Inferior parietal cortex (tissue), 1 donor: ENCODE measurements at regions not wholly inside any gene's neighbourhood (a gene's known extent, or its start where the extent isn't known, plus 50 kb on each side); places are given as distances from the start of the nearest gene placed in this dataset.

Experiments
- DNase-seq: peaks from one replicate; pipeline ENCODE4 v3.0.0-alpha.2; 2016; ENCODE audit errors: extremely low spot score

DNA sequence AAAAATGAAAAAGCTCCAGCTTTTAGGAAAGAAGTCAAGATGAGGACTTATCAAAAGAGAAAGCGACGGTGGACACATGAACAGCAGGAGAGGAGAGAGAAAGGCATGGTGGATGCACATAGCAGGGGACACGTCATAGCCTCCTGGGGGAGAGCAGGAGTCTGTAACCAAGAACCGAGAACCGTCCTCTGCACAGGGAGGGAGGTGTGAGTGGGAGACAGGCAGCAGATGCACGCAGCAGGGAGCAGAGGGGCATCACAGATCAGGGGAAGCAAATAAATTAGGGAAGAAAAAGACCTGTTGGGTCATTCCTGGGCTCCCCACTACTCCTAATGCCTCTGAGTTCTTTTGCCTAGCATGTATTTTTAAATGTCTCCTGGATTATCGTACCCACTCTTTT, 138.1 kb upstream of the RMST start:
- DNase-seq = no peak

DNA sequence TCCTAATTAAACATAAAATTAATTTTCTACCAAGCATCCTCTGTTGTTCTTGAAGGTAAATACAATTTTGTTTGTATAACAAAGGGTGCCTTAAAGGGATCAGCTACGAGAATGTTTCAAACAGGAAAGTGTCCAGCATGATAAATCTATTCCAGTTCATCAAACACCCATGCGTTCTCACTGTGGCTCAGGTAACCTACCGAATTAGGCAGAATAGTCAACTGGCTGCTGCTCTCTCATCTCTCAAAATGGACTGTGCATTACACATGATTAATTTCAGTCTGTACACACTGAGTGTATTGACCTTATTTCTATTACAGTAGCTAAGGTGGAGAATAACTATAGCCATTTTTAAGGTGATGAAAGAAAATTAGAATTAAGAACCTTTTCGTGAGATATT, 127.5 kb upstream of the RMST start:
- DNase-seq = no peak

DNA sequence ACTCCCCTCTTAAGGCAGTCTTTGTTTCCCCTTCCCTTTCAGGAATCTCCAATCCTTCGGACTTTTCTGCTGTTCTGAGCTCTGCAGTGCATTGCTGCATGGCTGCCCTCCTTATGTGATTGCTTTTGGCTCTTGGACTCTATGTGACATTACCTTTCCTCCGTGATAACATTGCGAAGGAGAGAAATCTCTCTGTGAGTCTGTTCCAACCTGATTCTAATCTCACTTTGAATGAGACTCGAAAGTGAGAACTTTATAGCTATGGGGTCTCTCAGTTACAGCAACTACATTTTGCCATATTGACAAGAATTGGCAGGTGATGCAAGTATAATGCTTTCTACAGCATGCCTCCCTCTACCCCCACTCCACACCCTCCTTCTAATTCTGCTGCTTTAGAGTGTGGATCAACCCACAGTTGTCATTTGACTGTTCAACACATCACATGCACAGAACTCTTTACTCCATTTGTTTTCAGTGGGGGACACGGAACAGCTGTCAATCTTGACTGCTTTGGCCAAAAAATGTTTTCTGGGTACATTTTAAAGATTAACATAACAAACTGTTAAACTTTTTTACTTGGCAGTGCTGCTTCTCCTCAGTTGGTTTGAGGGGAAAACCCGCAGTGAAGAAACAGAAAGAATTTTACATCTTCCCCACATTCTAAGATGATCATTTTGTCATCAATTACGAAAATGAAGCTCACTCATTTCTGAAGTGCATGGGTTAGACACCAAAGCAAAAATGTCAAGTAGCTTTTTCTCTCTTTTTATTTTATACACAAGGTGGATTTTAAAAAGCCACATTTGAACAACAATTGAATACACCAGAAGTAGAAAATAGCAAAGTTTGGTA, 125.5 kb upstream of the RMST start:
- DNase-seq = no peak

DNA sequence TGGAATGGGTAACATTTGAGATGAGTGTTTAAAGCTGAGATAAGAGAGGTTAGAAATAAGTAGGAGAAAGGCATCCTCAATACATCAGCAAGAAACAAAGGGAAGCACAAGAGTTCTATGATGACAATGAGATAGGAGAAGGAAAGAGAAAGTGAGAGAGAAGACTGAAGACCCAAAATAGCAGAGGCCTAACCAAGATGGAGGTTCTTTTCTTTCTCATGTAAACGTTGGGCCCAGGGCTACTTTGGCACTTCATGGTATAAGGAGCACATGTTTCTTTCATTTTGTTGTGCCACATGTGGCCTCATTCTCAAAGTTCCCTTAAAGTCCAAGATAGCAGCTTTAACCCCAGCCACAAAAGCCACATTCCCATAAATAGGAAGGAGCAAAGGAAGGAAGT, 120.5 kb upstream of the RMST start:
- DNase-seq = no peak

DNA sequence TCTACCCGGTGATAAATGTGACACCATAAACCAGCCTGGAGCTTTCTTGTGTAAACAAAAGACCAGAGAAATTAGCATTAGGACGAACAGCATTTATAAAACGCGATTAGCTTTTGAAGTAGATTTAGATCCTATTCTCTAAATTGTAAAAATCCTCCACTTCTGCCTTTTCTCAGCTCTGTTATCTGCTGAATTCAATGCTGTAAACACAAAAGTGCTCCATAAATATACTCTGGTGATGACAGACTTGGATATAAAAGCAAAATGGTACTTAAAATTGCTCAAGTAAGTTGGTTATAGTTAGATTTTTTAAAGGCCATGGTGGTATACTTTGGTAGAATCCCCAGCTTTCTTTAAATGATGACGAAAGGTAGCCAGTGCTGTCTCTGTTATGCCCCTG, 114.6 kb upstream of the RMST start:
- DNase-seq = no peak

DNA sequence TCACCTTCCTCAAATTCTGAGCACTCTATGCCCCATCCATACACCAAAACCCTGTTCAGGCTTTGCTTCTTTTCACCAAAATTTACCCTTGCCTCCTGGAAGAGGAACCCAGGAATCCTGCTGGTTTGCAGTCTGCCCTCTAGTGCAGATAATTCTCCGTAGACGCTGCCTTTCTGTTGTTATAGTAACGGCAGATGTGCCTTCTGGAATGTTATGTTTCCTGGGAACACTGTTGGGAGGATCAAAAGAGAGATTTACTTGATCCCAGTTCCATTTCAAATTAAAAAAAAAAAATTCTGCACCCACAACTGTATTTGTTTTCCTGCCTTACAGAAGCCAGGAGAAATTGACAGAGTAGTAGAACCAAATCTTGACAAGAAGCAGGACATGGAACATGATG, 104.2 kb upstream of the RMST start:
- no peak for DNase-seq

DNA sequence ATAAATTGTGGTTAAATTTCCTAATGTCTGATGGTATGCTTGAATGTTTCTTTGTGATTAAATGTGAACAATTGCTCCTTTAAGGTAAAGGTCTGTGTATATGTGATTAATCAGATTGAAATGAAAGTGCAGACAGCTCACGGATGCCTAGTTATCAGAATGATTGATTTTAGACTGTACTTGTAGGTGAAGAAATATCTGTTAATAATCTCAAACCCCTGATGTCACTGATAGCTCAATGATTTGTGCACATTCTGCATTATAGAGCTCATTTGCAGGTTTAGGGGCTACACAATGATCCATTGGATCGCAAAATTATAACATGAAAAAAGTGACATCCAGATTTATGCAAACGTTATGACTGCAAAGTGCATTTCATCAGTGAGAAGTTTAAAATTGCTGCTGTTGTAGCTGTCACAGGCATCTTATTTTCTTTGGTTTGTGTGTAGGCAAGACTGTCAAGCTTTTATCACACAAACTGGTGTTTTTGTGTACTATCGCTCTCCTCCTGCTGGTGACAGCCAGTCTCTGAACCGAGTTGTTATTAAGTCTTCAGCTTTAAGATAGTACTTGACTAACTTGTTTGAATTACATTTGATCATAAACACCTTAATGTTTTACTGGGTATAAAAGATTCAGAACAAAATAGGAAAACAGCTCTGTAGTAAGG, 103.4 kb upstream of the RMST start:
- DNase-seq = no peak

DNA sequence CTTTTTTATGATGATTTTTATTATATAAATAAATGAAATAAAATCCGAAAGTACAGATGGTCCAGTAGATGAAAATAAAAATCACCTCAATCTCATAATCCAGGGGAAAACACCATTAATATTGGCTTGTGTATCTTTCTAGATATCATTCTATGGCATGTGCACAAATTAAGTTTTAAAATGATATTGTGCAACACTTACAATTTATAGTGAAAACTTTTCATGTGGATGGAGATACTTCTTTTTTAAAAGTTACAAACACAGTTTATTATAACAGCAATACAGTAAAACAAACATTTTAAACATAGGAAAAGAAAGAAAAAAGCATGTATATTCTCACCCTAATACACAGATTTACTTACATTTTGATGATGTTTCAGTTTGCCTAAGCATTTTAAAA, 98.9 kb upstream of the RMST start:
- DNase-seq = no peak

DNA sequence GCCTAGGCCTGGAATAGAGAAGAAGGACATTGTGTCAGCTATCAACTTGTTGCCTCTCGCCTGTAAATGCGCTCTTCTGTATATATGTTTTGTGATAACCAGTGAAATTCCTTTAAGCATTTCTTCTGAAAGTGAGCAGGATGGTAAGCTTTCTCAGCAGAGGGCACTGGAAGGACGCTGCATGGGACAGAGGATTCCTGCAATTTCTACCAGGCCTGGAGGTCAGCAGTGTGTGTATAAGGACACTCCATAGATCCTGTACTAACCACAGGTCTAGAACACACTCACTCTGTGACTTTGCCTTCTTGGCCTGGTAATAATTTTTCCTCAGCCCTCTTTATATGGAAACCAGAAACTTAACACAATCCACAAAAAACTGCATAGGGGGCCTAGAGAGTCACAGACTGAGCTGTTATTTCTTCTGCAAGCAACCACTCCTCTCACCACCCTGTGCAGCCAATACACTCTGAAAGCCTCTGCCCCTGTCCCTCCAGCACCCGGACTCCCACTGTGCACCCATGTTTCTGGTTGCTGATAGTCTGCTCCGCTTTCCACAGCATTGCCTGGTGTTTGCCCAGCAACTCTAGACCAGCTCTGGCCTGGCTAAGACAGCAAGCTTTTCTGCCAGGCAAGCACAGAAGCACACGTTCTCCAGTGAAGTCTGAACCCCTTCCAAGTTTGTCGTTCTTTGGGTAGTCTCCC, 94.0 kb upstream of the RMST start:
- DNase-seq = no peak

DNA sequence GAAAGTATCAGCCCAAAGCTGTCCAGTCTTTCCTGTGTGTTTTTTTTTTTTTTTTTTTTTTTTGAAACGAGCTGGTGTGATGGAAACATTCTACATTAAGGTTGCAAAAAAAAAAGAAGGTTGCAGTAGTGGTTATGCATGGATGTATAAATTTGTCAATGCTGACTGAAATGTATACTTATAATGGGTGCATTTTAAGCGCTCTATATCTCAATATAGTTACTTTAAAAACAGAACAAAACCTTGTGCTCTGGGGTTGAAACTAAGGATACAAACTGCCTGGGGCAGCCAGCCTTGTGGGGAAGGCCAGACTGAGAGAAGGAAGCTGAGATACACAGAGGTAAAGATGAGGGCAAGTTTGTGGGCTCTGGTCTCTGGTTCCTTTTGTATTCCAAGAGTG, 87.3 kb upstream of the RMST start:
- DNase-seq = no peak

DNA sequence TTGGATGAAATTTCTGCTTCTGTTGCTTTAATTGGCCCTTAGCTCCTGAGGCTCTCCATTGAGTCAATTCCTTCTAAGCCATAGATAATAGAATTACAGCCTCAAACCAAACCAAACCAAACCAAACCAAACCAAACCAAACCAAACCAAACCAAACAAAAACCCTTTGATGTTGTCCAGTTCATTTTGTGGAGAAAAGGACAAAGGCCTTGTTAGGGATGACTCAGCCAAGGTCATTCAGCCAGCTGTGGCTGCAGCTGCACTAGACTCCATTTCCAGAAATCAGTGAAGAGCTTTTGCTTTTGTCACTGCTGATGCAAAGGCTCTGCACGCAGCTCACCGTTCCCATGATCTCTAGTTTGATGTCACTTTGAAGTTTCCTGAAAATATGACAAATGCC, 82.2 kb upstream of the RMST start:
- no peak for DNase-seq

DNA sequence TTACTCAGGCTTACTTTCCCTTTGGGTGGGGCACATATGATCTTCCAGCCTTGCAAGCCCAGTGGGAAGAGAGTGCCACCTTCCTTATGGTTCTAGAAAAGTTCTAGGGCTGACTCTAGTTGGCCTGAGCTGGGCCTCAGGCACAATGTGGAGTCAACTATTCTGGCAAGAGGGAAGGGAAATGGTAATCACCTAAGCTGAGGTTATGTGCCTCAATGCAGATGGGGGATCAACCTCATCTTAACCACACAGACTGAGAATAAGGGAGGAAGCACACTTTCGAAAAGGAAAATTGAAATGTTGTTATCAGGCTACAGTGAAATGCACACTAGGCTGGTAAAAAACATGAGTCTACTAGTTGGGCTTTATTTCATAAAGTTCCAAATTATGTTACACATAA, 77.5 kb upstream of the RMST start:
- no peak for DNase-seq

DNA sequence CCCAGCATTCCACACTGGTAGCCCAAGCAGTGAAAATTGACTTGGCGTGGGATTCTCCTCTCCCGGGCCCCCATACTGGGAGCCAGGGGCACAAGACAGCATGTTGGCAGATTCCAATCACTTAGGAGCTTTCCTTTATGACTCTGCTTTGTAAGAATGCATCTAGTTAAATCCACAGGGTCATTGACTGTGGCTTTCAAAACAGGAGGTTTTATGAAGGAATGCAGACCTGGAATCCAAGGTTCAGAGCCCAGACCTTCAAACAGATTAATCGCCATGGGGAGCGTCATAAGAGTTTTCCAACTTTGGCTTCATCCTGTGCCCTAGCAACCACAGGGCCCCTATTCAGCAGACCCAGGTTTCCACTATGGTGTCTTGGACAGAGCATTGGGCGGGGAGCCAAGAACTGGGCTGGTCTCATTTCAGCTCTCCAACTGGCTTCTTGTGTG, 76.4 kb upstream of the RMST start:
- DNase-seq = no peak

DNA sequence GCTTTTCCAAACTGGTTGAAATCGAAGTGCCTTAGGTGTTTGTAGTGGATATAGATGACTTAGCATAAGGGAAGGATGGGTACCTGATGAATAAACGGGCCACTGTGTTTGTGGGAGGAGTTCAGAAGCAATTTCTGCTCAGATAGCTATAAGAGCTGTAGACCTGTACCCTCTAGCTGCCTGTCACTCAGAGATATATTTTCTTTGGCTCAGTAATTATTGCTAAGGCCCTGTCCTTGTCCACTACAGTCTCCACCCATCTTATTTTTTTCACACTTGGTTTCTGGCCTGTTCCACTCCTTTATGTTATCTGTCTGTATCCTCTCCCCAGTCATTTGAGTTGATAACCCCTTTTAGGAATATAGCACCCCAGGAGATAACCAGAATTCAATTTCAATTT, 74.8 kb upstream of the RMST start:
- no peak for DNase-seq

DNA sequence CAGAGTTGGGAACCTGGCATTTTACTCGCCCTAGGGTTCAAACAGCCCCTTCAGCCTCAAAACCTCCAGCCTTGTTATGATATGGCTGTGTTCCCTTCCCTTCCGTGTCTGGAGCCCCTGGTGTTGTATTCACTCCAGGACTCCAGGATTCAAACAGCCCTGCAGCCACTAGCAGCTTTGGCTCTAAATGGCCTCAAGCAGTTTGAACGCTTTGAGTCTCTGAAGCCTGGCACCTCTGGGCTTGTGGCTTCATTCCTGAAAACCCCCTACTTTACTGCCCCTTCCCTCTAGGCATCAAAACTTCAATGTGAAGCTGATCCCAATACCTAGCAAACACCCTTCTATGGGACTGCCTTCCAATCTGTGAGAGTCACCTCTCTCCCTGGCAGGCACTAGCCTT, 67.9 kb upstream of the RMST start:
- DNase-seq = no peak

DNA sequence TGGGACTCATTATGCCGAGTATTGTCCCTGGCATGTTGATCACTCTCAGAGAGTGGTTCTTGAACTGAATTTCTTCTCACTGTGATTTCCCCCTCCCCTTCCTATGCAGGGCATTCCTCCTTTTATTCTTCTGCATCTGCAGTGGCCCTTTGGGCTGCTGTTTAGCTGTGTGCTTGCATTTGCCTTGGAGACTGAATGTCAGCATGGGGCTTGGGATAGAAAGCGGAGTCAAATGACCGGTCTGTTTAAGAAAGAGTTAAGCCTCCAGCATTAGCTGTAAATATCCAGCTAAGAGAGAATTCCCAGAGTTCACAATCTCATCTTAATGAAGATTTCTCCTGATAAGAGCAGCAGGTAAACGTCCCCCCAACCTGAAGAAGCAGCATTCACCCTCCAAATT, 65.6 kb upstream of the RMST start:
- no peak for DNase-seq

DNA sequence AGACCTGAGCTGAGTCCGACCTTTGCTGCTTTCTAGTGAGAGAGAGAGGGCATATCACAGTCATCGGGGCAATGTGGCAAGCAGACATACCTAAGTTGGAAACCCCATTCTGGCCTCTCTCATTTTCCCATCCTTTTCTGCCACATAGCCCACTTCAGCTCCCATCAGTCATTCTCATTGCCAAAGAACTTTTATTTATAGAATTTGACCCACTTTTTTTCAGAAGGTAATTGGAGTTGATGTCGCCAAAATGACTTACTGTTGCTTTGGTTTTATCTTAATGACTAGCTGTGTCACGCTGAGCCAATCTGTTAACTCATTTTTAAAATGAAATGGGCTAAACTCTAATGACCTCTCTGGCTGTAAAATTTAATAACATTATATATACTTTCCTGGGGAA, 63.9 kb upstream of the RMST start:
- DNase-seq = no peak

DNA sequence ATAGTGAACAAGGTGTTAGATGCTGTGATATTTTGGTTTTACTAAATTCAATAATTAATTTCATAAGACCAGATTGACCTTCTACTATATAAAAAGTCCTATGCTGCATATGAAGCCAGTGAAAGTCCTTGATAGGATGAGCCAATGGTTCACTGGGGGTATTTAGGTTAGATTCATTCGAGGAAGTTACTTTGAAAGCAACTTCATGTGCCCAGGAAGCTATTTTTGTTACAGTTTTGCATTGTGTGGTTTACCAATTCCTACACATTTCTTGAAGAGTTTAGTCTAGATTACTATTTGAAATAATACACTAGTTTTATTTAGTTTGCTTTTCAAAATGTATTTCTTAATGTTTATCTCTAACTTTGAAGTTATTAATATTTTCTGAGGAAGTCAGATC, 58.5 kb upstream of the RMST start:
- no peak for DNase-seq

DNA sequence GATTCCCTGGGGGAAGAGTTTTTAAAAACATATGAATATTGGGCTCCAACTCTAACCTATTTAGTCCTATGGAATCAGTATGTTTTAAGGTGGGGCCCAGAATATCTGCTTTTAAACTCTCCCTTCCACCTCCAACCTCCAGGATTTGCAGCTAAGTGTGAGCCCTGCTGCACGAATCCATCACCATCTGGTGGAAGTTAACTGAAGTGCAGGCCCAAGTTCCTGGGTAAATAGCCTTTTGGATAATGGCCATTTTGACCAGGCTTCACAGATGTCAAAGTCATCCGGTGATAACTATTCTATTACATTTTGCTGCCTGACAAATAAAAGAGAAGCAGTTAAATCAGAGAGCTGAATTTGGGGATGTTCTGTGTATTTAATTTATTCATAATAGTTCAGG, 58.1 kb upstream of the RMST start:
- peak; percentile 56 for DNase-seq

DNA sequence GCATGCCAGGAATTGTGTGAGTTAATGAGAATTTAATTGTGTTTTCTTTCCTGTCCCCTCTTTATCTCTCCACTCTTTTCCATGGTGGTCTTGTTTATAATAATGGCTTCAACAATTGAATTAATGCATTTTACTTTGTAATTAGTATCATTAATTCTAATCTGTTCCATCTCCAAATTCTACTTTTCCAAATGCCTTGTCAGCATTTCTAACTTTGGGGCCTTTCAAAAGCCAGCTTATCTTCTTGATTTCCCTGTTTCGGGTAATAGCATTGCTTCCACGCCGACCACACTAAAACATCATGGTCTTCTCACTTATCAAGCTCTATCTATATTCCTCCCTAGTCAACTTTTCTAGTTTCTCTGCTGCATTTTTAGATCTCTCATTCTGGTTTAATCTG, 54.2 kb upstream of the RMST start:
- no peak for DNase-seq

DNA sequence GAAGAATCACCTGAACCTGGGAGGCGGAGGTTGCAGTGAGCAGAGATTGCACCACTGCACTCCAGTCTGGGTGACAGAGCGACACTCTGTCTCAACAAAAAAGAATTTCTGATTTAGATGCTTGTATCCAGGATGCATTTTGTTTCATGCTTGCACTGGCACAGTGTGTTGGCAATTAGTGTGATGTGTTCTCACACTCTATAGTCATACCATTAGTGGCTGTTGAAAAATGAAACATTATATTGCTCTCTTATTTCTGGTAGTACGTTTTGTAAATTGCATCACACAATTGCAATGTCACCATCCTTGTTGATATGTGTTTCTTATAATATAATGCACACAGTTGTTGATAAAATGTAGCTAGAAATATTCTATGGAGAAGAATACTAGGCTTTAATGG, 51.3 kb upstream of the RMST start:
- DNase-seq = no peak
